Stimulated activated CD8-positive, alpha-beta memory T cell treated with anti-CD3 and anti-CD28 coated beads, Interleukin-15, amount 100 ng/mL, for 48 hours (primary cell): ENCODE measurements at regions not wholly inside any gene's neighbourhood (a gene's known extent, or its start where the extent isn't known, plus 50 kb on each side); places are given as distances from the start of the nearest gene placed in this dataset.
"Not testable (repeated sequence)": the region's sequence is repeated elsewhere in the genome, so short reads cannot be mapped to it uniquely, and the experiment has no call there.

Experiments
- DNase-seq, 2 donors: peaks; one replicate each; pipeline ENCODE4 v3.0.0-alpha.2; 2020; ENCODE audit warnings: low read depth in 2 of 2

GRCh38 chr4:38279077-38279476 lies 318.9 kb downstream of the PTTG2 start:
- no peak for DNase-seq

- no peak for DNase-seq
Measured at GRCh38 chr4:38279650-38280322, 319.6 kb downstream of the PTTG2 start.

GRCh38 chr4:38280323-38280706 lies 320.1 kb downstream of the PTTG2 start:
- no peak for DNase-seq

GRCh38 chr4:38281371-38282071 lies 321.3 kb downstream of the PTTG2 start:
- DNase-seq, result no peak

- no peak for DNase-seq
Measured at GRCh38 chr4:38283724-38284123, 323.5 kb downstream of the PTTG2 start.

DNA sequence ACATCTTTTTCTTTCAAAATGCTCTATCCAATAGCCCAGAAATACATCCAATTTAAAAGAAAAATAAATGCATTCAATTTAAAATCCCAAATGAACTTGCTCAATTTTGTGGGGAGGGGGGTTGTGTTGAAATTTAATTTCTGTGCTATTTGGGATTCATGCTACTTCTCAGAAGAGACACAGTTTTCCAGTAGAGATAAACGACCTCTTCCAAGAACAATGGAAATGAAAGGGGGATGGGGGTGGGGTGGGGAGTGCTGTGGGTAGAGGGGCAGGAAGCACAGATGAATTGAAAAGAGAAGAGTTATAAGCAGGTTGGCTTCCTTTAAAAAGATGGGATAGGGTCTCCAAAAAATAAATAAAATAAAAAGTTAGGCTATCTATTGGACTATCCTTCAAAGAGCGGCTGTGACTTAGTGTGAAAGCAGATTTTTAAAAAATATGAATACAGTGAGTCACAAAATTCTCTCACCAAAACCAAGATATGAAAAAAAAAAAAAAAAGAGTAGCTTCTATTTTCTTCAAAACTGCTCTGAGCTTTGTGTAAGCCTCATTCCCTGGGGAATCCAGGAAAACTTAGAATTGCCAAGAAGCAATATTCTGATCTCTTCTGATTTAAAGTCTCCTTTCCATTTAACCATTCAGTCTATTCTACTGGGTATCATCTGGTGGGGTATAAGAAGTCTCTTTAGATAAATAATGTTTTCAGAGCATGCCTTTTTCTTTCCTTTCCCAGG lies 324.3 kb downstream of the PTTG2 start:
- no peak for DNase-seq

- DNase-seq, result no peak
Measured at GRCh38 chr4:38287101-38287851, 327.1 kb downstream of the PTTG2 start.

- DNase-seq, result no peak
Measured at GRCh38 chr4:38289553-38289952, 329.4 kb downstream of the PTTG2 start.

- no peak for DNase-seq
Measured at GRCh38 chr4:38290366-38290765, 330.2 kb downstream of the PTTG2 start.

- no peak for DNase-seq
Measured at GRCh38 chr4:38290914-38291313, 330.7 kb downstream of the PTTG2 start.

DNA sequence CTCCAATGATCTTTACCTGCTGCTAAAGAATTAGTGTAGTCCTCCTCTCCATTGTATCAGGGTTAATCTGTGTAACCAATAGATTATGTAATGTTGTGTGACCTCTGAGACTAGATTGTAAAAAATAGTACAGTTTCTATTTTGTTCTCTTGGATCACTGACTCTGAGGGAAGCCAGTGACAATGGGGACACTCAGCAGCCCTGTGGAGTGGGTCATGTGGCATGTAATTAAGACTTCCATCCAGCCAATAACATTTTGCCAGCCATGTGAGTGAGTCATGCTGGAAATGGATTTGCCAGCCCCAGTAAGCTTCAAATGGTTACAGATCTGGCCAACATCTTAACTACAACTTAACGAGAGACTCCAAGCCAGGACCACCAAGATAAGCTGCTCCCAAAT lies 332.3 kb downstream of the PTTG2 start:
- no peak for DNase-seq

DNA sequence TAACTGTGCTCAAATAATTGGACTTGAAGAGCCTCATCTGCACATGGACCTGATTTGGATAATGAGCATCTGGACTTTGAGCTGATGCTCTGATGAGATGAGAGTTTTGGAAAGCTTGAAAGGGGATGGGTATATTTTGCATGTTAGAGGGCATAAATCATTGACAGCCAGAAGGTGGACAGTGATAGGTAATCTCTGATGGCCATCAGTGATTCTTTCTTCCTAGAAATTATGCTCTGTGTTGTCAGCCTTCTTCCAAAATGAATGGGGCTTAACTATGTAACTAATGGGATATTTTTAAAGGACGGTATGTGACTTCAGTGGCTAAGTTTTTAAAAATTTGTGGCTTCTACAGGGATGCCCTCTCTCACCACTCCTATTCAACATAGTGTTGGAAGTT lies 334.0 kb downstream of the PTTG2 start:
- no peak for DNase-seq

DNA sequence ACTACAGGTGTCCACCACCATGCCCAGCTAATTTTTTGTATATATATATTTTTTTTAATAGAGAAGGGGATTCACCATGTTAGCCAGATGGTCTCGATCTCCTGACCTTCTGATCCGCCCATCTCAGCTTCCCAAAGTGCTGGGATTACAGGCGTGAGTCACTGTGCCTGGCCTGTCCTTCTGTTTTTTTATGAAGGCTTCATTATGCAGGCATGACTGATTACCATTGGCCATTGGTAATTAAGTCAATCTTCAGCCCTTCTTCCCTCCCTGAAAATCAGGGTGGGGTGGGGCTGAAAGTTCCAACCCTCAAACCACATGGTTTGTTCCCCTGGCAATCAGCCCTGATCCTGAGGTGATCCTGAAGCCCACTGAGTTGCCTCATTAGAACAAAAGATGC lies 336.9 kb downstream of the PTTG2 start:
- DNase-seq, result no peak

GRCh38 chr4:38298868-38299713 lies 338.9 kb downstream of the PTTG2 start:
- no peak for DNase-seq

DNA sequence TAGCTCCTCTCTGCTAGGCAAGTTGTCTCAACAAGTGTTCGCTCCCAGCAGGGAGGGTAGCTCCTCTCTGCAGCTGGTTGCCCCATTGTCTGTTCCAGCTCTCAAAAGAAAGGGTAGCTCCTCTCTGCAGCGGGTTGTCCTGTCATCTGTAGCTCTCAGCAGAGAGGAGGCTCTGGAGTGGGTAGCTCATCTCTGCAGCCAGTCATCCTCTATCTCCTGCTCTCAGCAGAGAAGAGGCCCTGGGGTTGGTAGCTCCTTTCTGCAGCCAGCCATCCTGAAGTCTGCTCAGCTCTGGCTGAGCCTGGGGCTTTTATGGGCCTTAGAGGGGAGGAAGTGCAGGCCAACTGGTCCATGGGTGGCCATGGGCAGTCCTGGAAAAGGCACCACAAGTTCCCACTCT lies 342.7 kb downstream of the PTTG2 start:
- no peak for DNase-seq

DNA sequence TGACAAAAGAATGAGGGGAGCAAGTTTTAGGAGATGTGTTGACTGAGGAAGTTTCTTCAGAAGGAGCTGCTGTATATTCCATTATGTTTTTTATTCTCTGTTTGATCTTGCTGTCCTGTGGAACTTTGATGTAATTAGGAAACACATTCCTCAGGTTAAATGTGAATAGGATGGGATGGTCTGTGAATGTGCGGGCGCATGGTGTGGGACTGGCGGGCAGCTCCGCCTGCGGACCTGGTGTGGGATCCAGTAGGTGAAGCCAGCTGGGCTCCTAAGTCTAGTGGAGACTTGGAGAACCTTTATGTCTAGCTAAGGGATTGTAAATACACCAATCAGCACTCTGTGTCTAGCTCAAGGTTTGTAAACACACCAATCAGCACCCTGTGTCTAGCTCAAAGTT lies 344.3 kb downstream of the PTTG2 start:
- DNase-seq, result not testable (repeated sequence)

DNA sequence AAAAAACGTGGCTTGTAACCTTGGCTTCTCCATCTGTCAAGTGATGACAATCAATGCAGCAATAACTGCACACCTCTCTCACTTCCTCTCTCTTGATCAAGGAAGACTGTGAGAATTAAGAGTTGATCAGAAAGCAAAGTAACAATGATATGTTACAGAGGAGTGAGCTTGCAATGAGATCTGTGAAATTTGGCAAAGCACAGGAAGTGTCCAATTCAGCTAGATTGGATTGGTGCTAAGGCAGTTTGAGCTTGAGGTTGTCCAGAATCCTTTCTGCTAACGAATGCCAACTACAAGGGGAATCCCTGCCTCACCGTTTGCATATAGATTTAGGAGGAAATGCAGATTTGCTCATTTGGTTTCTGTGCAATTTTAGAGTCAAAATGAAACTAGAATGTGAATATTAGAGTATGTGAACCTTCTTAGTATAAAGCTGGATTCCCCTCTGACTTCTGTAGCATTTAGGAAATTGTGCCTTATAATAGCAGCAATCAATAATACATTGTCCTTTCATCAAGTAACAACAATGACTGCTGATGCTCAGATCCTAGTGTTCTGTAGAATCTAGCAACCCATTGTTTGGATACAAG lies 346.4 kb downstream of the PTTG2 start:
- DNase-seq, result no peak

- DNase-seq, result no peak
Measured at GRCh38 chr4:38308728-38309311, 348.6 kb downstream of the PTTG2 start.

DNA sequence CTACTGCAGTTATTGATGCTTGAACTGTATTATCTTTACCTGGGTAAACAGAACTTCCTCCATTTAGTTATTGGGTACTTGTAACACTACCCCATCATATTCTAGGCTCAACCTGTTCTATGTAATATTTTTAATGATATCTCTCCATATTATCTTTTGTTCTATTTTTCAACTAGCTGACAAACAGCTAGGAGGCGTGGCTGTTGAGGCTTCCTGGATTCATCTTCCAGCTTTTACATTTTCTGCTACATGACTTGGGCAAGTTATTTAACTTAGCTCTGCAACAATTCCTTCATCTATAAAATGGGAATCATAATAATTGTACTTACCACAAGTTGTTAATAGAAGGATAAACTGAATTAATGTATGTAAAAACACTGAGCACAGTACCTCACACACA lies 349.3 kb downstream of the PTTG2 start:
- DNase-seq, result no peak

- DNase-seq, result peak; percentile 50 to 66
Measured at GRCh38 chr4:38310446-38311043, 350.3 kb downstream of the PTTG2 start.
